Liver (tissue), 8 donors: ENCODE measurements at regions not wholly inside any gene's neighbourhood (a gene's known extent, or its start where the extent isn't known, plus 50 kb on each side); places are given as distances from the start of the nearest gene placed in this dataset.

ENCODE experiments used
- DNase-seq: peaks from one replicate; pipeline ENCODE4 v3.0.0-alpha.2; 2017; ENCODE audit warnings: low spot score
- H3K27ac ChIP-seq, 2 donors: one replicate each; pipeline ENCODE4 v1.7.0; 2013; ENCODE audit warnings: inconsistent platforms in 2 of 2, low read length in 2 of 2, control low read depth in 1 of 2, low read depth in 1 of 2, mild to moderate bottlenecking in 1 of 2
- H3K27me3 ChIP-seq, 4 donors: one replicate each; pipeline versions ENCODE4 v1.6.1 to v1.7.0; 2013; ENCODE audit warnings: low read length in 3 of 4, inconsistent platforms in 1 of 4, mild to moderate bottlenecking in 1 of 4, moderate library complexity in 1 of 4; ENCODE audit not compliant: control insufficient read depth in 4 of 4, insufficient read depth in 4 of 4
- H3K36me3 ChIP-seq, 4 donors: one replicate each; pipeline versions ENCODE4 v1.6.1 to v1.7.0; 2013; ENCODE audit warnings: low read length in 3 of 4, mild to moderate bottlenecking in 3 of 4, low read depth in 1 of 4, moderate library complexity in 1 of 4; ENCODE audit not compliant: control insufficient read depth in 4 of 4, insufficient read depth in 3 of 4
- H3K4me1 ChIP-seq, 4 donors: one replicate each; pipeline versions ENCODE4 v1.6.1 to v1.7.0; 2013; ENCODE audit warnings: low read length in 3 of 4, mild to moderate bottlenecking in 3 of 4, moderate library complexity in 1 of 4; ENCODE audit not compliant: control insufficient read depth in 4 of 4, insufficient read depth in 4 of 4
- H3K4me3 ChIP-seq, 3 donors: one replicate each; pipeline versions ENCODE4 v1.6.1 to v1.7.0; 2013; ENCODE audit warnings: low read length in 3 of 3, control low read depth in 1 of 3, low read depth in 1 of 3, mild to moderate bottlenecking in 1 of 3
- H3K9ac ChIP-seq, 2 donors: one replicate each; pipeline ENCODE4 v1.7.0; 2013; ENCODE audit warnings: low read length in 2 of 2, mild to moderate bottlenecking in 2 of 2, moderate library complexity in 2 of 2, control low read depth in 1 of 2, low read depth in 1 of 2
- H3K9me3 ChIP-seq, 4 donors: one replicate each; pipeline versions ENCODE4 v1.6.1 to v1.7.0; 2013; ENCODE audit warnings: low read length in 3 of 4; ENCODE audit not compliant: control insufficient read depth in 4 of 4
- EGR1 ChIP-seq, 2 donors: IDR thresholded peaks; 2 replicates each; pipeline ENCODE4 v1.6.1; 2016 to 2018; ENCODE audit warnings: antibody characterized with exemption in 2 of 2, low read depth in 2 of 2
- FOXA1 ChIP-seq: IDR thresholded peaks from 2 replicates; pipeline ENCODE4 v1.6.1; 2016; ENCODE audit warnings: antibody characterized with exemption
- HNF4A ChIP-seq, 2 donors: conservative IDR thresholded peaks; 2 replicates each; pipeline ENCODE4 v1.6.1; 2016; ENCODE audit warnings: antibody characterized with exemption in 2 of 2, mild to moderate bottlenecking in 2 of 2
- HNF4G ChIP-seq: IDR thresholded peaks from 2 replicates; pipeline ENCODE4 v1.6.1; 2016; ENCODE audit warnings: antibody characterized with exemption
- JUND ChIP-seq, 2 donors: IDR thresholded peaks; 2 replicates each; pipeline ENCODE4 v1.6.1; 2016; ENCODE audit warnings: antibody characterized with exemption in 2 of 2
- NR2F2 ChIP-seq: IDR thresholded peaks from 2 replicates; pipeline ENCODE4 v1.6.1; 2016; ENCODE audit warnings: antibody characterized with exemption
- RAD21 ChIP-seq, 2 donors: IDR thresholded peaks; 2 replicates each; pipeline ENCODE4 v1.6.1; 2016; ENCODE audit warnings: antibody characterized with exemption in 2 of 2, mild to moderate bottlenecking in 2 of 2
- RXRA ChIP-seq, 2 donors: IDR thresholded peaks; 2 replicates each; pipeline ENCODE4 v1.6.1; 2017 to 2018; ENCODE audit warnings: antibody characterized with exemption in 2 of 2, mild to moderate bottlenecking in 1 of 2
- SP1 ChIP-seq: IDR thresholded peaks from 2 replicates; pipeline ENCODE4 v1.6.1; 2018; ENCODE audit warnings: antibody characterized with exemption, mild to moderate bottlenecking
- YY1 ChIP-seq: IDR thresholded peaks from 2 replicates; pipeline ENCODE4 v1.6.1; 2016; ENCODE audit warnings: antibody characterized with exemption, mild to moderate bottlenecking
- WGBS: extraction: QIAGEN DNeasy Blood & Tissue Kit; methylation state at CpG from one replicate; pipeline ENCODE4 v1.1.7; 2013; 5-methylcytosine and 5-hydroxymethylcytosine counted together
- TF ChIP-seq, protein P1 (sequence below): IDR thresholded peaks from 2 replicates; pipeline ENCODE4 v1.6.1; 2016; ENCODE audit warnings: antibody characterized with exemption
- TF ChIP-seq, protein P2 (sequence below): IDR thresholded peaks from 2 replicates; pipeline ENCODE4 v1.6.1; 2016; ENCODE audit warnings: antibody characterized with exemption
- TF ChIP-seq, protein P3 (sequence below): IDR thresholded peaks from 2 replicates; pipeline ENCODE4 v1.6.1; 2016; ENCODE audit warnings: antibody characterized with exemption, mild to moderate bottlenecking
- TF ChIP-seq, protein P4 (sequence below): fragments of 150-350 bp; IDR thresholded peaks from 2 replicates; pipeline ENCODE4 v1.5.1; 2017; ENCODE audit warnings: improper control_type of control experiment, low read depth, low read length; ENCODE audit not compliant: missing input control
- TF ChIP-seq, protein P5 (sequence below): IDR thresholded peaks from 2 replicates; pipeline ENCODE4 v1.6.1; 2016; ENCODE audit warnings: antibody characterized with exemption
- donor health status: healthy.
- donor health status: healthy.
- donor health status: healthy.
- donor health status: healthy.
- donor health status: healthy.

DNA sequence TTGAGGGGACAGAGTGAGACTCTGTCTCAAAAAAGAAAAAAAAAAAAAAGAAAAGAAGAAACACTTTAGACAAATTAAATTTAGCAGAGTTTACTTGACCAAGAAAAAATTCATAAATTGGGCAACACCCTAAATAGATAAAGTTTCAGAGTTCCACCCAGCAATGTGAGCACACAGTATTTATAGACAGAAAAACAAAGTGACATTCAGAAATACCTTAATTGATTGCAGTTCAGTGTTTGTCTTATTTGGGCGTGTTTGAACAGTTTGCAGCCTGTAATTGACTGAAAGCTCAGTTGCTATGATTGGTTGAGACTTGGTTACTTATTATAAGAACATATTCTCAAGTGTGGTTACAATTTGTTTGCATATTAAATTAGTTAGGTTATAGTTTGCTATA, 603.5 kb upstream of the NEGR1 start:
- no peak for DNase-seq
- no peak overlapping the region for H3K9ac ChIP-seq
- no peaks in the 10 kb centered on the region for H3K4me1 ChIP-seq
- H3K9me3 ChIP-seq = no peaks in the 10 kb centered on the region
- no peak overlapping the region for H3K27ac ChIP-seq
- WGBS = 39% methylated on average over 1 of the region's 1 CpG
- no peaks in the 10 kb centered on the region for H3K27me3 ChIP-seq
- H3K4me3 ChIP-seq = no peak overlapping the region
- H3K36me3 ChIP-seq = no peaks in the 10 kb centered on the region
- TF ChIP-seq, protein P1, sequence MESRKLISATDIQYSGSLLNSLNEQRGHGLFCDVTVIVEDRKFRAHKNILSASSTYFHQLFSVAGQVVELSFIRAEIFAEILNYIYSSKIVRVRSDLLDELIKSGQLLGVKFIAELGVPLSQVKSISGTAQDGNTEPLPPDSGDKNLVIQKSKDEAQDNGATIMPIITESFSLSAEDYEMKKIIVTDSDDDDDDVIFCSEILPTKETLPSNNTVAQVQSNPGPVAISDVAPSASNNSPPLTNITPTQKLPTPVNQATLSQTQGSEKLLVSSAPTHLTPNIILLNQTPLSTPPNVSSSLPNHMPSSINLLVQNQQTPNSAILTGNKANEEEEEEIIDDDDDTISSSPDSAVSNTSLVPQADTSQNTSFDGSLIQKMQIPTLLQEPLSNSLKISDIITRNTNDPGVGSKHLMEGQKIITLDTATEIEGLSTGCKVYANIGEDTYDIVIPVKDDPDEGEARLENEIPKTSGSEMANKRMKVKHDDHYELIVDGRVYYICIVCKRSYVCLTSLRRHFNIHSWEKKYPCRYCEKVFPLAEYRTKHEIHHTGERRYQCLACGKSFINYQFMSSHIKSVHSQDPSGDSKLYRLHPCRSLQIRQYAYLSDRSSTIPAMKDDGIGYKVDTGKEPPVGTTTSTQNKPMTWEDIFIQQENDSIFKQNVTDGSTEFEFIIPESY = no peak
- TF ChIP-seq, protein P2, sequence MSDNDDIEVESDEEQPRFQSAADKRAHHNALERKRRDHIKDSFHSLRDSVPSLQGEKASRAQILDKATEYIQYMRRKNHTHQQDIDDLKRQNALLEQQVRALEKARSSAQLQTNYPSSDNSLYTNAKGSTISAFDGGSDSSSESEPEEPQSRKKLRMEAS = no peak
- no peak for TF ChIP-seq RXRA (IDR thresholded peaks at IDR 0.05)
- no peak for TF ChIP-seq NR2F2
- TF ChIP-seq, protein P3, sequence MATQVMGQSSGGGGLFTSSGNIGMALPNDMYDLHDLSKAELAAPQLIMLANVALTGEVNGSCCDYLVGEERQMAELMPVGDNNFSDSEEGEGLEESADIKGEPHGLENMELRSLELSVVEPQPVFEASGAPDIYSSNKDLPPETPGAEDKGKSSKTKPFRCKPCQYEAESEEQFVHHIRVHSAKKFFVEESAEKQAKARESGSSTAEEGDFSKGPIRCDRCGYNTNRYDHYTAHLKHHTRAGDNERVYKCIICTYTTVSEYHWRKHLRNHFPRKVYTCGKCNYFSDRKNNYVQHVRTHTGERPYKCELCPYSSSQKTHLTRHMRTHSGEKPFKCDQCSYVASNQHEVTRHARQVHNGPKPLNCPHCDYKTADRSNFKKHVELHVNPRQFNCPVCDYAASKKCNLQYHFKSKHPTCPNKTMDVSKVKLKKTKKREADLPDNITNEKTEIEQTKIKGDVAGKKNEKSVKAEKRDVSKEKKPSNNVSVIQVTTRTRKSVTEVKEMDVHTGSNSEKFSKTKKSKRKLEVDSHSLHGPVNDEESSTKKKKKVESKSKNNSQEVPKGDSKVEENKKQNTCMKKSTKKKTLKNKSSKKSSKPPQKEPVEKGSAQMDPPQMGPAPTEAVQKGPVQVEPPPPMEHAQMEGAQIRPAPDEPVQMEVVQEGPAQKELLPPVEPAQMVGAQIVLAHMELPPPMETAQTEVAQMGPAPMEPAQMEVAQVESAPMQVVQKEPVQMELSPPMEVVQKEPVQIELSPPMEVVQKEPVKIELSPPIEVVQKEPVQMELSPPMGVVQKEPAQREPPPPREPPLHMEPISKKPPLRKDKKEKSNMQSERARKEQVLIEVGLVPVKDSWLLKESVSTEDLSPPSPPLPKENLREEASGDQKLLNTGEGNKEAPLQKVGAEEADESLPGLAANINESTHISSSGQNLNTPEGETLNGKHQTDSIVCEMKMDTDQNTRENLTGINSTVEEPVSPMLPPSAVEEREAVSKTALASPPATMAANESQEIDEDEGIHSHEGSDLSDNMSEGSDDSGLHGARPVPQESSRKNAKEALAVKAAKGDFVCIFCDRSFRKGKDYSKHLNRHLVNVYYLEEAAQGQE = no peak
- no peak for TF ChIP-seq RAD21 (IDR thresholded peaks at IDR 0.05)
- TF ChIP-seq, protein P4, sequence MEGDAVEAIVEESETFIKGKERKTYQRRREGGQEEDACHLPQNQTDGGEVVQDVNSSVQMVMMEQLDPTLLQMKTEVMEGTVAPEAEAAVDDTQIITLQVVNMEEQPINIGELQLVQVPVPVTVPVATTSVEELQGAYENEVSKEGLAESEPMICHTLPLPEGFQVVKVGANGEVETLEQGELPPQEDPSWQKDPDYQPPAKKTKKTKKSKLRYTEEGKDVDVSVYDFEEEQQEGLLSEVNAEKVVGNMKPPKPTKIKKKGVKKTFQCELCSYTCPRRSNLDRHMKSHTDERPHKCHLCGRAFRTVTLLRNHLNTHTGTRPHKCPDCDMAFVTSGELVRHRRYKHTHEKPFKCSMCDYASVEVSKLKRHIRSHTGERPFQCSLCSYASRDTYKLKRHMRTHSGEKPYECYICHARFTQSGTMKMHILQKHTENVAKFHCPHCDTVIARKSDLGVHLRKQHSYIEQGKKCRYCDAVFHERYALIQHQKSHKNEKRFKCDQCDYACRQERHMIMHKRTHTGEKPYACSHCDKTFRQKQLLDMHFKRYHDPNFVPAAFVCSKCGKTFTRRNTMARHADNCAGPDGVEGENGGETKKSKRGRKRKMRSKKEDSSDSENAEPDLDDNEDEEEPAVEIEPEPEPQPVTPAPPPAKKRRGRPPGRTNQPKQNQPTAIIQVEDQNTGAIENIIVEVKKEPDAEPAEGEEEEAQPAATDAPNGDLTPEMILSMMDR = no peak
- TF ChIP-seq JUND (IDR thresholded peaks at IDR 0.05) = no peak
- TF ChIP-seq HNF4G = no peak
- TF ChIP-seq SP1 = no peak

DNA sequence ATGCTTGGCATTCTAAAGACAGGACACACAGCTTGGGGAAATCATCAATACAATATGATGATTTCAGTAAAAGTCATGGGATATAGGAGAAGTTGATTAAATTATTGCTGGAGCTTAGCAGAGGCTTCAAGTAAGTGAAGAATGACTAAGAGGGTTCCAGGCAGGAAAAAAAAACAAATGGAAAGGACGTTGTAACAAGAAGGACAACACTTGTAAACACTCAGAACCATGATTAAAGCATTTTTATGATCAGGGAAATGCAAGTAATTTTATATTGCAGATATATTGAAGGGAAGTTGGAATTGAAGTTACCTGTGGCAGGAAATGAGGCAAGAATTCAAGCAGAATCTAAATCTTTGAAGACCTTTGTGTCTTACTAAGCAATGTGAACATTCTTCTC, 602.7 kb upstream of the NEGR1 start:
- Histone ChIP-seq H3K27ac (no peak overlapping the region), H3K36me3 (no peaks in the 10 kb centered on the region), H3K4me1 (no peaks in the 10 kb centered on the region), H3K9me3 (no peaks in the 10 kb centered on the region), H3K4me3 (no peak overlapping the region), H3K9ac (no peak overlapping the region), H3K27me3 (no peaks in the 10 kb centered on the region)
- DNase-seq = no peak
- 27% methylated on average over 1 of the region's 1 CpG for WGBS
- TF ChIP-seq RAD21 (IDR thresholded peaks at IDR 0.05) (no peak), FOXA1 (no peak), EGR1 (IDR thresholded peaks at IDR 0.05; ENCODE audit: low read depth in 2 of 2) (no peak), HNF4A (conservative IDR thresholded peaks at IDR 0.05) (no peak), YY1 (no peak), SP1 (no peak), RXRA (IDR thresholded peaks at IDR 0.05) (no peak)
- TF ChIP-seq, protein P4 = no peak
- TF ChIP-seq, protein P5, sequence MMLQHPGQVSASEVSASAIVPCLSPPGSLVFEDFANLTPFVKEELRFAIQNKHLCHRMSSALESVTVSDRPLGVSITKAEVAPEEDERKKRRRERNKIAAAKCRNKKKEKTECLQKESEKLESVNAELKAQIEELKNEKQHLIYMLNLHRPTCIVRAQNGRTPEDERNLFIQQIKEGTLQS = no peak
